H1 (cell line): ENCODE measurements at regions not wholly inside any gene's neighbourhood (a gene's known extent, or its start where the extent isn't known, plus 50 kb on each side); places are given as distances from the start of the nearest gene placed in this dataset.

Experiments used
- CTCF ChIA-PET: fragments of 300-600 bp; sonication (Branson Sonifier 250); formaldehyde crosslinking; loops from one replicate; lab custom pipeline; 2021; ENCODE audit not compliant: partially characterized antibody; lab: Charles Lee
- POLR2A ChIA-PET: fragments of 300-600 bp; sonication (Branson Sonifier 250); formaldehyde crosslinking; loops from one replicate; lab custom pipeline; 2021; ENCODE audit warnings: inconsistent platforms; ENCODE audit not compliant: partially characterized antibody; lab: Charles Lee
- DNase-seq, 2 experiments: peaks; one replicate each; pipeline versions ENCODE4 v3.0.0 to v3.0.0-alpha.2; 2010 to 2022; ENCODE audit warnings: low spot score in 2 of 2, low read depth in 1 of 2, mixed read lengths in 1 of 2
- FAIRE-seq: peaks from 2 replicates; lab custom pipeline; 2011; peaks lifted over from hg19 to GRCh38; lab: Jason Lieb, UNC
- H2AFZ ChIP-seq: 2 replicates; pipeline ENCODE4 v1.8.1; 2012; ENCODE audit warnings: low read length, inconsistent platforms
- H2AK5ac ChIP-seq: 2 replicates; pipeline ENCODE4 v1.6.1; 2013; ENCODE audit warnings: low read depth, low read length
- H2BK120ac ChIP-seq: replicated peaks from 2 replicates; pipeline ENCODE3; 2013; ENCODE audit warnings: low read depth, low read length, inconsistent platforms
- H2BK12ac ChIP-seq: 2 replicates; pipeline ENCODE4 v1.6.1; 2013; ENCODE audit warnings: low read depth, low read length
- H2BK15ac ChIP-seq: 2 replicates; pipeline ENCODE4 v1.6.1; 2013; ENCODE audit warnings: low read length
- H2BK20ac ChIP-seq: 2 replicates; pipeline ENCODE4 v1.6.1; 2013; ENCODE audit warnings: low read length
- H2BK5ac ChIP-seq: 2 replicates; pipeline ENCODE4 v1.6.1; 2013; ENCODE audit warnings: low read depth, low read length
- H3K14ac ChIP-seq: 2 replicates; pipeline ENCODE4 v1.6.1; 2013; ENCODE audit warnings: inconsistent platforms; ENCODE audit not compliant: insufficient read length
- H3K18ac ChIP-seq: 2 replicates; pipeline ENCODE4 v1.6.1; 2013; ENCODE audit warnings: low read length; ENCODE audit errors: extremely low read depth
- H3K23ac ChIP-seq: 2 replicates; pipeline ENCODE4 v1.6.1; 2013; ENCODE audit warnings: inconsistent platforms; ENCODE audit not compliant: insufficient read length
- H3K23me2 ChIP-seq: 2 replicates; pipeline ENCODE4 v1.6.1; 2013; ENCODE audit warnings: low read depth, low read length
- H3K27ac ChIP-seq: 2 replicates; pipeline ENCODE4 v1.6.1; 2011; ENCODE audit warnings: low read depth, low read length, inconsistent platforms
- H3K27me3 ChIP-seq, 4 experiments: replicated peaks in 1 of 4; 1 replicate in 1 of 4; 2 replicates in 3 of 4; pipeline versions ENCODE4 v1.6.1 to v1.8.1; 2011 to 2013; ENCODE audit warnings: low read length in 3 of 4, mild to moderate bottlenecking in 3 of 4, inconsistent platforms in 2 of 4, mixed read lengths in 2 of 4, moderate library complexity in 1 of 4; ENCODE audit not compliant: control insufficient read depth in 3 of 4, insufficient read depth in 3 of 4; ENCODE audit errors: extremely low read depth in 1 of 4
- H3K36me3 ChIP-seq, 4 experiments: 2 replicates each; pipeline versions ENCODE4 v1.6.1 to v1.8.1; 2011 to 2013; ENCODE audit warnings: mild to moderate bottlenecking in 4 of 4, low read length in 3 of 4, moderate library complexity in 2 of 4, control low read depth in 1 of 4, inconsistent platforms in 1 of 4; ENCODE audit not compliant: insufficient read depth in 4 of 4, control insufficient read depth in 2 of 4
- H3K4ac ChIP-seq: replicated peaks from 2 replicates; pipeline ENCODE3; 2013; ENCODE audit warnings: low read length, low read depth, mixed read lengths, inconsistent platforms; ENCODE audit not compliant: insufficient read length
- H3K4me1 ChIP-seq, 4 experiments: replicated peaks in 1 of 4; 1 replicate in 1 of 4; 2 replicates in 3 of 4; pipeline versions ENCODE4 v1.6.1 to v1.8.1; 2011 to 2013; ENCODE audit warnings: low read length in 3 of 4, inconsistent platforms in 2 of 4, mixed read lengths in 1 of 4; ENCODE audit not compliant: insufficient read depth in 4 of 4, control insufficient read depth in 3 of 4
- H3K4me2 ChIP-seq, 2 experiments: 2 replicates each; pipeline versions ENCODE4 v1.6.1 to v1.8.1; 2011 to 2013; ENCODE audit warnings: low read depth in 2 of 2, low read length in 2 of 2, control low read depth in 1 of 2, inconsistent platforms in 1 of 2, mild to moderate bottlenecking in 1 of 2; ENCODE audit not compliant: insufficient read depth in 1 of 2
- H3K4me3 ChIP-seq, 4 experiments: fragments of 200-600, 300-600 bp in 1 of 4; sonication (generic), shearing (Covaris generic), sonication (Bioruptor Twin) in 1 of 4; 2 replicates each; pipeline versions ENCODE4 v1.5.1 to v1.8.1; 2011 to 2016; ENCODE audit warnings: low read length in 4 of 4, low read depth in 3 of 4, control low read depth in 2 of 4, inconsistent platforms in 2 of 4, mild to moderate bottlenecking in 2 of 4, mixed read lengths in 1 of 4, moderate library complexity in 1 of 4; ENCODE audit not compliant: insufficient read depth in 2 of 4; ENCODE audit errors: extremely low read depth in 1 of 4
- H3K56ac ChIP-seq: replicated peaks from 2 replicates; pipeline ENCODE3; 2013; ENCODE audit warnings: low read depth, mild to moderate bottlenecking, mixed read lengths, low read length, inconsistent platforms; ENCODE audit not compliant: insufficient read length
- H3K79me1 ChIP-seq: 2 replicates; pipeline ENCODE4 v1.6.1; 2013; ENCODE audit warnings: low read depth, low read length, control low read depth
- H3K79me2 ChIP-seq, 2 experiments: 2 replicates each; pipeline versions ENCODE4 v1.6.1 to v1.8.1; 2012 to 2013; ENCODE audit warnings: low read length in 2 of 2, mild to moderate bottlenecking in 2 of 2, inconsistent platforms in 1 of 2; ENCODE audit not compliant: insufficient read depth in 2 of 2, control insufficient read depth in 1 of 2
- H3K9ac ChIP-seq, 4 experiments: replicated peaks in 1 of 4; 1 replicate in 1 of 4; 2 replicates in 3 of 4; pipeline versions ENCODE4 v1.6.1 to v1.8.1; 2011 to 2013; ENCODE audit warnings: low read depth in 3 of 4, low read length in 3 of 4, control low read depth in 2 of 4, mild to moderate bottlenecking in 2 of 4, moderate library complexity in 2 of 4, inconsistent platforms in 1 of 4; ENCODE audit errors: extremely low read depth in 1 of 4
- H3K9me3 ChIP-seq, 2 experiments: 2 replicates each; pipeline versions ENCODE4 v1.6.1 to v1.8.1; 2012 to 2013; ENCODE audit warnings: mild to moderate bottlenecking in 2 of 2, moderate library complexity in 2 of 2, control low read depth in 1 of 2, inconsistent platforms in 1 of 2, low read depth in 1 of 2, low read length in 1 of 2, mixed read lengths in 1 of 2; ENCODE audit not compliant: insufficient read depth in 2 of 2
- H4K20me1 ChIP-seq, 2 experiments: replicated peaks in 1 of 2; 2 replicates each; pipeline versions ENCODE3 to v1.8.1; 2011 to 2013; ENCODE audit warnings: inconsistent platforms in 2 of 2, low read length in 2 of 2, mild to moderate bottlenecking in 1 of 2; ENCODE audit not compliant: insufficient read depth in 2 of 2, control insufficient read depth in 1 of 2
- H4K5ac ChIP-seq: 2 replicates; pipeline ENCODE4 v1.6.1; 2013; ENCODE audit warnings: low read length, low read depth, mixed read lengths, inconsistent platforms; ENCODE audit not compliant: insufficient read length
- H4K8ac ChIP-seq: 2 replicates; pipeline ENCODE4 v1.8.0; 2013; ENCODE audit warnings: mild to moderate bottlenecking, moderate library complexity, low read length, inconsistent platforms; ENCODE audit not compliant: insufficient read depth; ENCODE audit errors: extremely low read depth
- H4K91ac ChIP-seq: replicated peaks from 2 replicates; pipeline ENCODE3; 2013; ENCODE audit warnings: low read length, mixed read lengths, inconsistent platforms; ENCODE audit not compliant: insufficient read length
- BACH1 ChIP-seq: IDR thresholded peaks from 2 replicates; pipeline ENCODE4 v1.6.1; 2012; ENCODE audit warnings: low read length, improper control_type of control experiment
- CBX8 ChIP-seq: fragments of 300-800, 300-1000 bp; sonication (generic); IDR thresholded peaks from 2 replicates; pipeline ENCODE4 v1.7.1; 2016; ENCODE audit warnings: low read depth, low read length, borderline replicate concordance
- CREB1 ChIP-seq: IDR thresholded peaks from 2 replicates; pipeline ENCODE4 v1.6.1; 2012; ENCODE audit warnings: inconsistent platforms
- EP300 ChIP-seq, 2 experiments: IDR thresholded peaks; 1 replicate in 1 of 2; 2 replicates in 1 of 2; pipeline ENCODE4 v1.6.1; 2011 to 2012; ENCODE audit warnings: low read depth in 2 of 2, low read length in 2 of 2, mild to moderate bottlenecking in 2 of 2, borderline replicate concordance in 1 of 2, inconsistent platforms in 1 of 2, moderate library complexity in 1 of 2
- EZH2 ChIP-seq: fragments of 200-600 bp; sonication (generic); IDR thresholded peaks from 2 replicates; pipeline ENCODE4 v1.7.1; 2012; ENCODE audit warnings: low read depth, mild to moderate bottlenecking, moderate library complexity, low read length, inconsistent platforms; ENCODE audit not compliant: severe bottlenecking
- JUND ChIP-seq: IDR thresholded peaks from 2 replicates; pipeline ENCODE4 v1.6.1; 2011; ENCODE audit warnings: mild to moderate bottlenecking, improper control_type of control experiment, low read length
- MAFK ChIP-seq: IDR thresholded peaks from 2 replicates; pipeline ENCODE4 v1.6.1; 2012; ENCODE audit warnings: low read depth, mild to moderate bottlenecking, improper control_type of control experiment, low read length
- PHF8 ChIP-seq: fragments of 200-600 bp; sonication (generic); conservative IDR thresholded peaks from 2 replicates; pipeline ENCODE4 v1.7.1; 2012; ENCODE audit warnings: low read depth, mild to moderate bottlenecking, inconsistent platforms, low read length, moderate library complexity
- POLR2A ChIP-seq, 2 experiments: IDR thresholded peaks; 1 replicate in 1 of 2; 2 replicates in 1 of 2; pipeline ENCODE4 v1.6.1; 2011; ENCODE audit warnings: low read depth in 2 of 2, low read length in 2 of 2, mild to moderate bottlenecking in 2 of 2; ENCODE audit errors: control extremely low read depth in 1 of 2
- SAP30 ChIP-seq: fragments of 300-600 bp; sonication (generic); IDR thresholded peaks from 2 replicates; pipeline ENCODE4 v1.7.1; 2012; ENCODE audit warnings: low read length, moderate library complexity, mild to moderate bottlenecking, inconsistent platforms; ENCODE audit not compliant: insufficient read depth, insufficient replicate concordance
- SIRT6 ChIP-seq: IDR thresholded peaks from one replicate; pipeline ENCODE4 v1.7.1; 2012; ENCODE audit warnings: low read length, inconsistent platforms
- SIX5 ChIP-seq: IDR thresholded peaks from 2 replicates; pipeline ENCODE4 v1.6.1; 2011; ENCODE audit warnings: mild to moderate bottlenecking, low read depth, low read length
- USF2 ChIP-seq: IDR thresholded peaks from 2 replicates; pipeline ENCODE4 v1.6.1; 2011; ENCODE audit warnings: low read length, improper control_type of control experiment
- YY1 ChIP-seq: IDR thresholded peaks from 2 replicates; pipeline ENCODE4 v1.6.1; 2011; ENCODE audit warnings: low read depth, mild to moderate bottlenecking, low read length
- WGBS, 2 experiments: shearing (Covaris generic) in 1 of 2; methylation state at CpG; one replicate each; pipeline versions ENCODE4 v1.1.6 to v1.1.7; 2013 to 2015; ENCODE audit warnings: low lambda C conversion rate in 2 of 2, mixed read lengths in 2 of 2, inconsistent platforms in 1 of 2, low coverage in 1 of 2, missing lambda C conversion rate in 1 of 2; ENCODE audit not compliant: insufficient replicate concordance in 2 of 2, insufficient coverage in 1 of 2, insufficient read length in 1 of 2; ENCODE audit errors: extremely low coverage in 1 of 2, missing lambda C conversion rate in 1 of 2; 5-methylcytosine and 5-hydroxymethylcytosine counted together

- TF ChIP-seq MAFK (no peak), YY1 (no peak), CBX8 (no peak), SIX5 (no peak), EP300 (IDR thresholded peaks at IDR 0.05; ENCODE audit: borderline replicate concordance in 1 of 2, low read depth in 2 of 2, low read length in 2 of 2) (no peak), PHF8 (no peak), POLR2A (IDR thresholded peaks at IDR 0.05; ENCODE audit: control extremely low read depth in 1 of 2, low read depth in 2 of 2, low read length in 2 of 2) (no peak), CREB1 (no peak), SIRT6 (no peak), JUND (no peak), USF2 (no peak), SAP30 (no peak), EZH2 (no peak), BACH1 (no peak)
- H2AK5ac ChIP-seq, result no peak overlapping the region
- no peak overlapping the region for H2BK120ac ChIP-seq
- POLR2A ChIA-PET, result no interaction called here
- no peaks in the 10 kb centered on the region for H3K79me1 ChIP-seq
- peaks cover 5% of the 10 kb centered on the region in 2 experiments; a peak in 3 of 4 replicates for H3K9me3 ChIP-seq
- H3K23me2 ChIP-seq, result no peaks in the 10 kb centered on the region
- H4K20me1 ChIP-seq, result no peaks in the 10 kb centered on the region
- no peak overlapping the region for H4K91ac ChIP-seq
- H3K27me3 ChIP-seq, result no peaks in the 10 kb centered on the region
- H2AFZ ChIP-seq, result no peak overlapping the region
- CTCF ChIA-PET, result no interaction called here
- DNase-seq (no peak), FAIRE-seq (no peak)
- H3K14ac ChIP-seq, result no peak overlapping the region
- H3K4me2 ChIP-seq, result no peak overlapping the region
- no peak overlapping the region for H2BK20ac ChIP-seq
- H3K18ac ChIP-seq, result no peak overlapping the region
- no peak overlapping the region for H3K56ac ChIP-seq
- no peak overlapping the region for H3K9ac ChIP-seq
- H2BK15ac ChIP-seq, result no peak overlapping the region
- H3K36me3 ChIP-seq, result no peaks in the 10 kb centered on the region
- no peak overlapping the region for H2BK5ac ChIP-seq
- no peak overlapping the region for H3K4me3 ChIP-seq
- no peak overlapping the region for H3K27ac ChIP-seq
- no peak overlapping the region for H4K5ac ChIP-seq
- H2BK12ac ChIP-seq, result no peak overlapping the region
- 85% methylated on average over 2 of the region's 2 CpGs; no CpG with 5 or more reads in 1 of the 2 experiments for WGBS, 2 experiments
- no peaks in the 10 kb centered on the region for H3K79me2 ChIP-seq
- no peak overlapping the region for H4K8ac ChIP-seq
- H3K23ac ChIP-seq, result no peak overlapping the region
- H3K4ac ChIP-seq, result no peak overlapping the region
- no peaks in the 10 kb centered on the region for H3K4me1 ChIP-seq
Observed at GRCh38 chr2:83058683-83059082, 1400.4 kb downstream of the SUCLG1 start.
